ENCODE measurements at regions not wholly inside any gene's neighbourhood (a gene's known extent, or its start where the extent isn't known, plus 50 kb on each side); places are given as distances from the start of the nearest gene placed in this dataset.

DNA sequence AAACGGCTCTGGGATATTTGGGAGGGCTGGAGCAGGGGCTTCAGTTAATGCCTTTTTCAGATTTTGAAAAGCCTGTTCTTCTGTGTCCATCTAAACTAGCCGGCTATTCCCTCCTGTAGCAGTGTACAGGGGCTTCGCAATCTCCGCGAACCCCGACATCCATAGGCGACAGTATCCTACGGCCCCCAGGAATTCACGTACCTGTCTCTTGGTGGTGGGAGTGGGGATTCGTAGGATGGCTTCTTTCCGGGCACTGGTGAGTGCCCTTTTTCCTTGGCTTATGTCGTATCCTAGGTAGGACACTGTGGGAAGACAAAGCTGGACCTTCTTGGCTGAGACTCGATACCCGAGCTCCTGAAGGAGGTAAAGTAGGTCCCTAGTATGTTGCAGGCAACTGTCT lies 153.1 kb downstream of the TRIM27 start:
- WGBS, 2 donors = 35 to 40% methylated on average over 14 of the region's 14 CpGs
- no peaks in the 10 kb centered on the region for H3K36me3 ChIP-seq (ENCODE audit: control insufficient read depth in 2 of 2, insufficient read depth in 2 of 2, low read length in 1 of 2)
- no peak overlapping the region for H3K27ac ChIP-seq (ENCODE audit: low read depth in 2 of 2, low read length in 1 of 2)
- peaks cover 24 to 71% of the 10 kb centered on the region in 2 donors for H3K27me3 ChIP-seq (ENCODE audit: control insufficient read depth in 1 of 2, insufficient read depth in 2 of 2, low read length in 2 of 2)
- no peaks in the 10 kb centered on the region for H3K4me1 ChIP-seq (ENCODE audit: control insufficient read depth in 2 of 2, insufficient read depth in 2 of 2, low read length in 1 of 2)
- H3K9me3 ChIP-seq (ENCODE audit: control insufficient read depth in 2 of 2, insufficient read depth in 1 of 2, low read depth in 1 of 2, low read length in 1 of 2) = peaks cover 0 to 34% of the 10 kb centered on the region in 2 donors
- no peak overlapping the region for H3K4me3 ChIP-seq (ENCODE audit: low read depth in 1 of 2, low read length in 2 of 2)

DNA sequence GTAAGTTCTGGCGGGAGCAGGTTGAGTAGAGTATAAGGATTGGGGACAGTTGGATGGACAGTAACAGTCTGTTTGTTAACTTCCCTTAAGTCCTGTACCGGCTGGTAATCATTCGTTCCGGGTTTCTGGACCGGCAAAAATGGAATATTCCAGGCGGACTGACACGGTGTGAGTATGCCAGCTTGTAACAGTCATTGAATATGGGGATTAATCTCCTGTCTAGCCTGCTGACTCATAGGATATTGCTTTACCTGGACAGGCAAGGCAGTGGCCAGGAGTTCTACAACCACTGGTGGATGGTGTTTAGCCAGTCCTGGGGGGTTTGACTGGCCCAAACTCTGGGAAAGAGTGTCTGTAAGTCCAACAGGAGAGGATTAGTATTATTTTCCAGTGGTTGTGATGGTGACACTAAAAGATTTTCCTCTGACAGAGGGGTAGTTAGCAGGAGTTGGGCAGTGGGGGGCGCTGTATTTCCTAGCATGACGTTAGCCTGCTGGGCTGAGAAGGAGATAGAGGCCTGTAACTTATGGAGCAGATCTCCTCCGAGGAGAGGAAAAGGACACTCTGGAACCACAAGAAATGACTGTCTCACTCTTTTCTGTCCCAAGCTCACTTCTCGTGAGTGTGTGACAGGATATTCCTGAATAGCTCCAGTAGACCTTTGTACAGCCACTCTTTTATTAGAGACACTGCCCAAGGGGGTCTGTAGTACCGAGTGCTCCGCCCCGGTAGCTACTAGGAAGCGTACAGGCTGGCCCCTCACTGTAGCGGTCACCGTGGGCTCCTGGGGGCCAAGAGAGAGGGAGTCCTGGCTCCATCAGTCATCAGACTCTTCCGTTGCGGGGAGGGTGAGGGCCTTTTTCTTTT lies 152.2 kb downstream of the TRIM27 start:
- WGBS, 2 donors = 12 to 16% methylated on average over 19 of the region's 19 CpGs

DNA sequence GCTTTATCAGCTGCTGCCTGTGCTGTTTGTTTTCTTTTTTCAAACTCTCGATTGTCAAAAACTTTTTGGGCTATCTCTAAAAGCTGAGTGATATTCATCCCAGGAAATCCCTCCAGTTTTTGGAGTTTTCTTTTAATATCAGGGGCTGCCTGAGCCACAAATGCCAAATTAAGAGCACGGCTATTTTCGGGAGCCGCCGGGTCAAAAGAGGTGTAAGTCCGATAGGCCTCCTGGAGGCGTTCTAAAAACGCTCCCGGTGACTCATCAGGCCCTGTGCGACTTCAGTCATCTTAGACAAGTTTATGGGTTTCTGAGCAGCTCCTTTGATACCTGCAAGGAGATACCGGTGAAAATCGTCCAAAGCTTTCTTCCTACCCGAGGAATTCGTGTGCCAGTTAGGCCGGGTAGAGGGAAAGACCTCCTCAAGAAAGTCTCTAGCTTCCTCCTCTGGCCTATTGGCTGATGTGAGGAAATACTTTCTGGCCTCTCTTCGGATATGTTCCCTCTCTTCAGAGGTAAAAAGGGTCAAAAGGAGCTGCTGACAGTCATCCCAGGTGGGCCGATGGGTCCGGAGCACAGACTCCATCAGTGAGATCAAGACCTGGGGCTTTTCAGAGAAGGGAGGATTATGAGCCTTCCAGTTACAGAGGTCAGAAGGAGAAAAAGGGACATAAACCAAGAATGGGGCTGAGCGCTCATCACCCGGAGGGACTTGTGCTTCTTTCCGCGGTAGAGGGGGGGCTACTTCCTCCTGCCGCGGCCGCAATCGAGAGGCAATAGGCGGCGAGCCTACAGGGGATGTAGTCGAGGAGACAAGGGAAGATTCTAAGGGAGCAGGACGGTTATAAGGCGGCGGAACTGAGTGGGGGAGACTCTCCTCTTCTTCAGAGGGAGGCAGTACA lies 151.1 kb downstream of the TRIM27 start:
- WGBS, 2 donors = 7 to 11% methylated on average over 32 of the region's 32 CpGs
- peaks cover 33 to 73% of the 10 kb centered on the region in 2 donors for H3K27me3 ChIP-seq (ENCODE audit: control insufficient read depth in 1 of 2, insufficient read depth in 2 of 2, low read length in 2 of 2)

More for the DNA sequence above, 152.2 kb downstream of the TRIM27 start:
- Histone ChIP-seq H3K27me3 (ENCODE audit: control insufficient read depth in 1 of 2, insufficient read depth in 2 of 2, low read length in 2 of 2) (peaks cover 24 to 73% of the 10 kb centered on the region in 2 donors), H3K4me3 (ENCODE audit: low read depth in 1 of 2, low read length in 2 of 2) (no peak overlapping the region), H3K9me3 (ENCODE audit: control insufficient read depth in 2 of 2, insufficient read depth in 1 of 2, low read depth in 1 of 2, low read length in 1 of 2) (peaks cover 0 to 35% of the 10 kb centered on the region in 2 donors), H3K27ac (ENCODE audit: low read depth in 2 of 2, low read length in 1 of 2) (no peak overlapping the region), H3K4me1 (ENCODE audit: control insufficient read depth in 2 of 2, insufficient read depth in 2 of 2, low read length in 1 of 2) (no peaks in the 10 kb centered on the region), H3K36me3 (ENCODE audit: control insufficient read depth in 2 of 2, insufficient read depth in 2 of 2, low read length in 1 of 2) (no peaks in the 10 kb centered on the region)

DNA sequence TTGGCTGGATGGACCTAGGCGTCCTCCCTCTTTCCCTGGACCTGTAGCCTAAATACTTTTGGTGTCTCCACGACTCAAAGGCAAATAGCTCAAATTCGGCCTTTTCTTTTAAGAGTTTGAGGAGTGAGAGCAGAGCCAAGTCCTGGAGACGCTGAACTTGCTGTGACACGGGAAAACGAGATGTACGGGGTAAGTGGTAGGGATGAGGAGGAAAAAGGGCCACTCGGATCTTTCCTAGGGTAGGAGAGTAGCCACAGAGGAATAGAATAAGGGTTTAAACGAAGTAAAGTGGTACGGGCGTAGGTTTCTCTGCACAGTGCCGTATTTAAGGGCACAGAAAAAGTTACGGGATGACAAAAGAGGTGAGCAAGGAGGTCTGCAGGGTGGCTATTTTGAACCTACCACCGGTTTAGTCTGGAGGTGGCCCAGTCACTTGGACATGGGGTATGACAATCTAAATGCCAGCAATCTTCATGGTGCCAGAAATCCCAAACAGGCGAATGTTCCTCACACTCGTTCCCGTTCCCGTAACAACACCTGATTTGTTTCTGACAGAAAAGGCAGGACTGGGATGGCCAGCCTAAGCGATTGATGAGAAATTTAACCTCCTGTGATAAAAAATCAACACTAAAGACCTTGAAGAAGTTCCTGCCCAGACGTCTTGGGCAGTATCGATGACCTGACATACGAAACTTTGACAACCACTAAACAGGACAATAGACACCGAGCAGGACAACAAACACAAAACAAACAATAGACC lies 149.3 kb downstream of the TRIM27 start:
- Histone ChIP-seq H3K27me3 (ENCODE audit: control insufficient read depth in 1 of 2, insufficient read depth in 2 of 2, low read length in 2 of 2) (peaks cover 25 to 69% of the 10 kb centered on the region in 2 donors), H3K36me3 (ENCODE audit: control insufficient read depth in 2 of 2, insufficient read depth in 2 of 2, low read length in 1 of 2) (no peaks in the 10 kb centered on the region), H3K4me1 (ENCODE audit: control insufficient read depth in 2 of 2, insufficient read depth in 2 of 2, low read length in 1 of 2) (no peaks in the 10 kb centered on the region), H3K4me3 (ENCODE audit: low read depth in 1 of 2, low read length in 2 of 2) (no peak overlapping the region), H3K9me3 (ENCODE audit: control insufficient read depth in 2 of 2, insufficient read depth in 1 of 2, low read depth in 1 of 2, low read length in 1 of 2) (peaks cover 0 to 30% of the 10 kb centered on the region in 2 donors), H3K27ac (ENCODE audit: low read depth in 2 of 2, low read length in 1 of 2) (no peak overlapping the region)
- 8 to 13% methylated on average over 23 of the region's 23 CpGs for WGBS, 2 donors

More for the DNA sequence above, 151.1 kb downstream of the TRIM27 start:
- Histone ChIP-seq H3K4me3 (ENCODE audit: low read depth in 1 of 2, low read length in 2 of 2) (no peak overlapping the region), H3K4me1 (ENCODE audit: control insufficient read depth in 2 of 2, insufficient read depth in 2 of 2, low read length in 1 of 2) (no peaks in the 10 kb centered on the region), H3K36me3 (ENCODE audit: control insufficient read depth in 2 of 2, insufficient read depth in 2 of 2, low read length in 1 of 2) (no peaks in the 10 kb centered on the region), H3K9me3 (ENCODE audit: control insufficient read depth in 2 of 2, insufficient read depth in 1 of 2, low read depth in 1 of 2, low read length in 1 of 2) (peaks cover 0 to 35% of the 10 kb centered on the region in 2 donors), H3K27ac (ENCODE audit: low read depth in 2 of 2, low read length in 1 of 2) (no peak overlapping the region)

DNA sequence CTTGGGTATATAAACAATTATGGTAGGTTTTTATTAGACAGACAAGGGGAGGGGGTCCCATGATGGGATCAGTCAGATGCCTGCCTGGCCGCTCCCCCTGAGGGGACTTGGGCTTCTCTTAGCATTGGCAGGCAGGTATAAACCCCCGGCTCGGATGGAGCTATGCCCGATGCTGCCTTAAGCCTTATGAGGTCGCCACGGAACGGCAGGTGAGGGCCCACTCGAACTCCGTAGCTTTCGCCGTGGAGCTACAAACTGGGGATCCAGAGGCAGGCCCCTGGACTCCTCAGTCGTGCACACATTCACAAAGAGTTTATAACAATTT lies 148.8 kb downstream of the TRIM27 start:
- Histone ChIP-seq H3K27me3 (ENCODE audit: control insufficient read depth in 1 of 2, insufficient read depth in 2 of 2, low read length in 2 of 2) (peaks cover 25 to 67% of the 10 kb centered on the region in 2 donors), H3K27ac (ENCODE audit: low read depth in 2 of 2, low read length in 1 of 2) (no peak overlapping the region), H3K4me1 (ENCODE audit: control insufficient read depth in 2 of 2, insufficient read depth in 2 of 2, low read length in 1 of 2) (no peaks in the 10 kb centered on the region), H3K36me3 (ENCODE audit: control insufficient read depth in 2 of 2, insufficient read depth in 2 of 2, low read length in 1 of 2) (no peaks in the 10 kb centered on the region), H3K4me3 (ENCODE audit: low read depth in 1 of 2, low read length in 2 of 2) (no peak overlapping the region), H3K9me3 (ENCODE audit: control insufficient read depth in 2 of 2, insufficient read depth in 1 of 2, low read depth in 1 of 2, low read length in 1 of 2) (peaks cover 2 to 28% of the 10 kb centered on the region in 2 donors)
- 8 to 14% methylated on average over 12 of the region's 12 CpGs for WGBS, 2 donors

DNA sequence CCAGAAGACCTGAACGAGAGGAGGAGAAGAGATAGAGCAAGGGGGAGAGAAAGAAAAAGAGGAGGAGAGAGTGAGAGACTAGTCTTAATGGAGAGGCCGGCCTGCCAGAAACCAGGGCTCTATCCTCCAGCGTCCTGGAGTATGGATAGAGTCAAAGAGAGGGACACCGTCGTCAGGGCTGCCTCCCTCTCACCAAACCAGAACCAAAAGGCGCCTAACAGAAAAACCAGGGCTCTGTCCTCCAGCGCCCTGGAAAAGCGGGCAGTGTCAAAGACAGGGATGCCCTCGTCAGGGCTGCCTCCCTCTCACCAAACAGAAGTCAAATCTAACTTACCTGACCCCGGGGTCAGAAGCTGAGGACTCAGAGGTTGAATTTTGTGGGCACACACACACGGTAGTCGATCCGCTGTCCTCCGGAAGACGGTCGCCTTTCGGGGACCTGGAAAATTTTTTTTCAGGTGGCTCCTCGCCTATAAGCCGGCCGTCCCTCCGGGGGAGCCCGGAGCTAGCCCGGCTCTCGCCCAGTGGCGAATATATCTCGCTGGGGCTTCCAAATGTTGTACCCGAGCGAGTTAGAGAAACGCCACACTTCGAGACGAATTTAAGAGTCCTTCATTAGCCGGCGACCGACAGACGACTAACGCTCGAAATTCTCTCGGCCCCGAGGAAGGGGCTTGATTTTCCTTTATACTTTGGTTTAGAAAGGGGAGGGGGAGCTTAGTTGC lies 148.2 kb downstream of the TRIM27 start:
- peaks cover 2 to 24% of the 10 kb centered on the region in 2 donors for H3K9me3 ChIP-seq (ENCODE audit: control insufficient read depth in 2 of 2, insufficient read depth in 1 of 2, low read depth in 1 of 2, low read length in 1 of 2)
- H3K4me3 ChIP-seq (ENCODE audit: low read depth in 1 of 2, low read length in 2 of 2) = no peak overlapping the region
- no peak overlapping the region for H3K27ac ChIP-seq (ENCODE audit: low read depth in 2 of 2, low read length in 1 of 2)
- WGBS, 2 donors = 5 to 8% methylated on average over 39 of the region's 39 CpGs
- H3K27me3 ChIP-seq (ENCODE audit: control insufficient read depth in 1 of 2, insufficient read depth in 2 of 2, low read length in 2 of 2) = peaks cover 21 to 65% of the 10 kb centered on the region in 2 donors
- no peaks in the 10 kb centered on the region for H3K4me1 ChIP-seq (ENCODE audit: control insufficient read depth in 2 of 2, insufficient read depth in 2 of 2, low read length in 1 of 2)
- H3K36me3 ChIP-seq (ENCODE audit: control insufficient read depth in 2 of 2, insufficient read depth in 2 of 2, low read length in 1 of 2) = no peaks in the 10 kb centered on the region

DNA sequence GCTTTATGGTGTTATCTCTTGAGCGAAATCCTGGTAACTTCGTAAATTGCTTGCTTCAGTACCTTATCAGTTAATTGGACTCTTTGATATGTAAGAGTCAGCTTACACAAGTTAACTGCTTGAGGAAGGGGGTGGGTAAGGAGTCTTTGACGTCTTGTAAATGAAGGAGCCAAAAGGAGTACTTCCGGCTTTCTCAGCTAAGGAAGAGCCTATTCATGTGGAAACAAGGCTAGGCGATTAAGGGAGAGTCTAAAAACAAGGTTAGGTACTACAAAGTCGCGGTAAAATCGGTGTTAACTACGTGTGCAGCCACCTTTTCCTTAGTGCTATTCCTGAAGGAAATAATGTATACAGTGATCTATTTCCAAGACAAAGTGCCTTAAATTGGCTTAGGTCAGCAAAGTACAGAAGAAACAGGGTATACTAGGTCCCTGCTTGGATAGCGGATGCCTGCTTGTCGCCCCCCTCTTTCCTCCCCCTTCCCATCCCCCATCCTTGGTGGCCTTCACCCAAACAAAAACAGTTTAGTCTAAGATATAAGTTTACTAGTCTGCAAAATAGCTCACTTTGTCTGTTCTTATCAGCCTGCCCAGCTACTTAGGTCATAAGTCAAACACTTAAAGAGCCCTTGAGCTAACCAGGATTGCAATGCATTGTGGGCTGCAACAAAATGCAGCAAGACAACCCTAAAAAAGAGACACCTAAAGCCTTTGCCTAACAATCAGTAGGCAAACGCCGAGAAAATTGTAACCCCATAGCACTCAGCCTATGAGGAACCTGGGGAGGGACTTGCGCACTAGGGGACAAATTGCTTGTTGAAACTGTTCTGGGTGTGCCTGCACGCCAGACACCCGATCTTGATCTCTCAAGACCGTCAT lies 147.3 kb downstream of the TRIM27 start:
- Histone ChIP-seq H3K4me3 (ENCODE audit: low read depth in 1 of 2, low read length in 2 of 2) (no peak overlapping the region), H3K27ac (ENCODE audit: low read depth in 2 of 2, low read length in 1 of 2) (no peak overlapping the region), H3K9me3 (ENCODE audit: control insufficient read depth in 2 of 2, insufficient read depth in 1 of 2, low read depth in 1 of 2, low read length in 1 of 2) (peaks cover 2 to 22% of the 10 kb centered on the region in 2 donors), H3K36me3 (ENCODE audit: control insufficient read depth in 2 of 2, insufficient read depth in 2 of 2, low read length in 1 of 2) (no peaks in the 10 kb centered on the region), H3K27me3 (ENCODE audit: control insufficient read depth in 1 of 2, insufficient read depth in 2 of 2, low read length in 2 of 2) (peaks cover 21 to 58% of the 10 kb centered on the region in 2 donors), H3K4me1 (ENCODE audit: control insufficient read depth in 2 of 2, insufficient read depth in 2 of 2, low read length in 1 of 2) (no peaks in the 10 kb centered on the region)
- 4 to 7% methylated on average over 17 of the region's 17 CpGs for WGBS, 2 donors

DNA sequence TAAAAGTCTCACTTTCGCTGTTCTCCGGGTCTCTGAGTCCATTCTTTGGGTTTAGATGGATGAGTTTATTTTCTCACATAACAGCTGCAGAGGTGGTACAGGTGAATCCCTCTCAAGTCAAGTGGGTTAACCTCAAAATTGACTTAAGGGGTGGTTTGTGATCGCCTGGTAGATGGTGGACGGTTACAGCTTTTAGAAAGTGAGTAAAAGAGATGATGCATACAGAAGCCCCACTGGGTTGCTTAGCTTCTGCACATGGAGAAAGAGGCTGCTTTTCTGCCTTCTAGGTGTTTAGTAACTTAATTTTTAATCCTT lies 146.7 kb downstream of the TRIM27 start:
- Histone ChIP-seq H3K4me3 (ENCODE audit: low read depth in 1 of 2, low read length in 2 of 2) (no peak overlapping the region), H3K9me3 (ENCODE audit: control insufficient read depth in 2 of 2, insufficient read depth in 1 of 2, low read depth in 1 of 2, low read length in 1 of 2) (peaks cover 2 to 21% of the 10 kb centered on the region in 2 donors), H3K27ac (ENCODE audit: low read depth in 2 of 2, low read length in 1 of 2) (no peak overlapping the region), H3K36me3 (ENCODE audit: control insufficient read depth in 2 of 2, insufficient read depth in 2 of 2, low read length in 1 of 2) (no peaks in the 10 kb centered on the region), H3K4me1 (ENCODE audit: control insufficient read depth in 2 of 2, insufficient read depth in 2 of 2, low read length in 1 of 2) (no peaks in the 10 kb centered on the region), H3K27me3 (ENCODE audit: control insufficient read depth in 1 of 2, insufficient read depth in 2 of 2, low read length in 2 of 2) (peaks cover 21 to 56% of the 10 kb centered on the region in 2 donors)
- 5 to 7% methylated on average over 4 of the region's 4 CpGs for WGBS, 2 donors
